Occipital lobe (tissue), 1 donor: ENCODE measurements at regions not wholly inside any gene's neighbourhood (a gene's known extent, or its start where the extent isn't known, plus 50 kb on each side); places are given as distances from the start of the nearest gene placed in this dataset.

Experiments used
- DNase-seq: peaks from one replicate; lab custom pipeline; 2025; lab: John Stamatoyannopoulos, UW

DNA sequence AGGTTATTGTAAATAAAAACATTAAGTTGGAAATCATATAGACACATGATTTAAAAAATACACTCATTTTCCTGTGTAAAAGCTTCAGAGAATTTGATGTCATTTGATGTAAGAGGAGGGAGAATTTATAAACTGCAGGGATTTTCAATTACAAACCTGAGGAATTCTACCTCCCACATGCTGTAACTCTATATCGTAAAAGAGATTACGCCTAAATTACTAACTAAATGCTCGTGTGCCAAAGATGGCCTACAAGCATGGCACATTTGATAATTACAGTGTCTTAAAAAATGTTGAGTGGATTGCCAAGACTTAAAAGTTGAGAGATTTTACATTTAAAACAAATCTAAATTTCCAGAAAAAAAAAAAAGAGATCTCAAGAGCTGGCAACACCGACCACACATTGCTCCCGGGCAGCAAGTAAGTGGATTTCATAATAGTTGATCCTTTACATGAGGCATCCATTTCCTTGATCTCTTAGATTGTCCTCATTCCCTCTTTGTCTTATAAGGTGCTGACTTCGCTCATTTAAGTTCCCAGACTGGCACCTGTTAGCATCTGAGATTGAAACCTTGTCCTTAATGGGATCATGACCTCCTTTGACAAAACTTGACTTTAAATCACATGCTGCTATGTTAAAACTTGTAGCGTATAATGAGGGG, 840.3 kb upstream of the ZEB2 start:
- DNase-seq, result no peak

DNA sequence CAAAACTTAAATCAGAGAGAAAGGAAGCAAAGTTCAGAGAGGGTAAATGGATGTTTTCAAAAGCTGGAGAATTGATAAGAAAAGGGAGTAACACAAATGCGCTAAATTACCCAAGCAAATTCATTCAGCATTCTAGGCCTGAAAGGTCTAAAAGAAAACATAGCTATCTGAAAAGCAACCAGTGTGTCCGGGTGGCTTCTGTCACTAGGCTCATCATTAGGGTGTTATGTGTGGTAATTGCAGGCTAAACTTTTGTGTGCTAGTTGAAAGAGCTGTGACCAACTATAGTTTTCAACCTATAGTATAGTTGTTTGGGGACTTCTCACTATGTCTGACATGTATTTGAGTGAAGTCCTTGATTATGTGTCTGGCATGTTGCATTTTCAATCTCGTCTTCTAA, 839.6 kb upstream of the ZEB2 start:
- DNase-seq, result no peak

DNA sequence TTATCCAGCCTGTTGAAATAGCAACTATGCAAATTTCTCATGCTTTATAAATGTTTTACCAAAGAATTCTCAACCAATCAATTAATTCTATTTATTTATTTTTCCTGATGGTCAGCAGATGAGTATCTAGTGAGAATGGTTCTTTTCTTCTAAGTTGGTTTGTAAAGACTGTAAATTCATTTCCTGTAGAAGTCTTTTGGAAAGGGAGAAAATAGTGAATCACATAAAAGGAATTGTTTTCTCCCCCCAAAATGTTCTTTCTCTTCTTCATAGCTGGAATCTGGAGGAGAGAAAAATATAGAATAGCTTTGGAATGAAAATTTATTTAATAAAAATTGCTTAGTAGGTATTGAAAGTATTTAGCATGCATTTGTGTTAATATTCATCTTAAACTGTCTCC, 836.1 kb upstream of the ZEB2 start:
- no peak for DNase-seq

DNA sequence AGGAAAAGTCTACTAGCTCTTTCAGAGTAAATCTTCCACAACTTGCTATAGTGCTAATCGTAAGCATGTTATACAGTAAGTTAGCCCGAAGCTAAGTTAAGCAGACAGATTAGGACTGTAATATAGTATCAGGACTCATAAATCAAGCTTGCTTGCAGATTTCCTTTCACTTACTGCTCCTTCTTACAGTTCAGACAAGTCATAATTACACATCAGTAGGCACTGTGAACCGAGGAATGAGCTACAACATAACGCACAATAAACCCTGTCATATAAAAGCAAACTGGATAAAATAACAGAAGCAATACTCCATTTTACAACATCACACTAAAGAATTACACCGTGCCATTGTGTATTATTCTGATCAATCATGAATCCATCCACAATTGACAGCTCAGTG, 832.6 kb upstream of the ZEB2 start:
- DNase-seq, result no peak

DNA sequence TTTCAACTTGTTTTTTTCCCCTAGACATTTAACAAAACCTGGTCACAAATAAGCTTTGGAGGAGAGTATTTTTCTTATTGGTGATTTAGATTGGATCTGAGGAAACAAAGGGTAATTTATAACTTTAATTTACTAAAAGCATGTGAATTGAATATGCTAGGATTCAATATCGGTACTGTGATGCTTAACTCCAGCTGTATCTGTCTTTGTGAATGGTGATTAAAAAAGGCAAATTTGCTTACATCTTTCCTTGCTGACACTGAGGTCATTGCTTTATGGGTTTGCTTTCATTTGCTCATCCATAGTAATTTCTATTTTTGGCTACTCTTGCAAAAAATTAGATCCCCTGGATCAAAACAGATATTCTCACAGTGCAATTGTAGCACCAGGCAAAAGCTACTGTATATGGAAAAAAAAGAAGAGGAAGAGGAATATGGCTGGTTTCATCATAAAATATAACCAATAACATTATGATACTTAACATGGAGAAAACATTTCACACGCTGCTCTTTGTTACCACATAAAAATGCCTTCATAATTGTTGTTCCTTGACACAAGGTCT, 832.0 kb upstream of the ZEB2 start:
- no peak for DNase-seq

DNA sequence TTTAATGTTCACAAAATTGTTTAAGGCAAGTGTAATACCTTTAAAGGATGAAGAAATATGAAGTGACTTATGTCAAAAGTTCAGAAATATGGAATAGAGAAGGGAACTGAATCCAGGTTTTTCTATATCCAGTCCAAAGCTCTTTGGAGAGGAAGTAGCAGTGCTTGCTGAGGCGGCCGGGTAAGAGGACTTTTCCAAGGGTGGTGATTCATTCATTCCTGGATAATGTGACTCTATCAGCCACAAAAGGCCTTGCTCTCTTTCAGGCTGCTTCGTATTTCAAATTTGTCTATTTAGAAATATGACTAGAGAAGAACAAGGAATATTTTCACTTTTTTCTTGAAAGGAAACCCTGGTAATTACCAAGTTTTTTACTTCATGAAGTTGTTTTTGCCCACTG, 830.1 kb upstream of the ZEB2 start:
- DNase-seq, result no peak

DNA sequence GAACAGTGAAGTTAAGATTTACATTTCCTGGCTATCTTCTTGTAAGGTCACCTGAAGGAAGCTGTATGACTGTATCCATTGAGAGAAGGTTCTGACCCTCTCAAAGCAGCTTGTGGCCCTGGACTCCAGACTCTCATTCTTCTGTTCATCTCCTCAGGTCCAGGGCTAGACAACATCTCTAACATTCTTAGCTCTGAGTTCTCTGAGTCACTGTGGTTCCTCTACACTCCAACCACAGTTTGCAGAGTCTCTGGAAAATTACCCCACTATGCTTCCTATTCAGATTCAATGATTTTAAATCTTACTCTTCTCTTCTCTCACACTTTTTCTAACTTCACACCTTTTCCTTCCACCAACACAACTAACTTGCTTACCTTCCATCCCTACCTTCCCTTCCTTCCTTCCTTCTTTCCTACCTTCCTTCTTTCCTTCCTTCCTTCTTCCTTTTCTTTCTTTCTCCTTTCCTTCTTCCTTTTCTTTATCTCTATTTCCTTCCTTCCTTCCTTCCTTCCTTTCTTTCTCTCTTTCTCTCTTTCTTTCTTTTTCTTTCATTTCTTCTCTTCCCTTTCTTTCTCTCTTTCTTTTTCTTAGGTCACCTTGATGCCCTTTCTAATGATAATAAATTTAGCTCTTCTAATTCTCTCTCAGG, 824.3 kb upstream of the ZEB2 start:
- DNase-seq, result no peak

DNA sequence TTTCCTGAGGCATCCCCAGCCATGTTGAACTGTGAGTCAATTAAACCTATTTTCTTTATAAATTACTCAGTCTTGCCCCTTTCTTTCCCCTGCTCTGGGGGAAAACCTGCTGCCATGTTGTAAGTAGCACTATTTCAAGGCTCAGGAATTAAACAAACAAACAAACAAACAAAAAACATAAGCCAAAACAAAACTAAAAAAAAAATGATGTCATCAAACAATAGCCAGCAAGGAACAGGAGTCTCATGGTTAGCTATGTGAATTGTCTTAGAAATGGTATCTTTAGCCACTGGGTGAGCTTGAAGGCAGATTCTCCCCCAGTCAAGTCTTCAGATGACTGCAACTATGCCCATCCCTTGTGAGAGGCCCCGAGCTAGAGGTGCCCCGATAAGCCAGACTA, 823.4 kb upstream of the ZEB2 start:
- no peak for DNase-seq

DNA sequence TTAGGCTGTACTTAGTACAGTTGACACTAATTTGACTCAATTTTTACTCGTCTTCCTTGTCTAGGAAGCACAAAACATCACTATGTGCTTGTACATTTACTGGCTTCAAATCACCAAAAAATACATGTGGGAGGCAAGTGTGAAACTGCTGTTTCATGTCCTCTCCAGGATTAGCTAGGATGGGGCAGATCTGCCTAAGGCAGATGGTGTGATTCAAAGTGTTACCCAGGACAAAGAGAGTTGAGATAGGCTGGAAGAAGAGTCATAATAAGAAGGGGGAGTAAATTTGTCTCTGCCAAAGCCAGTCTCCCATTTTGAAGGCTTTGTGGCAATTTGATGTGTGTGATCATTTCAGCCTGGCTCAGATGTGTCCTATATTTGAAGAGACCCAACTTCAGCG, 821.6 kb upstream of the ZEB2 start:
- DNase-seq, result peak; percentile 10

DNA sequence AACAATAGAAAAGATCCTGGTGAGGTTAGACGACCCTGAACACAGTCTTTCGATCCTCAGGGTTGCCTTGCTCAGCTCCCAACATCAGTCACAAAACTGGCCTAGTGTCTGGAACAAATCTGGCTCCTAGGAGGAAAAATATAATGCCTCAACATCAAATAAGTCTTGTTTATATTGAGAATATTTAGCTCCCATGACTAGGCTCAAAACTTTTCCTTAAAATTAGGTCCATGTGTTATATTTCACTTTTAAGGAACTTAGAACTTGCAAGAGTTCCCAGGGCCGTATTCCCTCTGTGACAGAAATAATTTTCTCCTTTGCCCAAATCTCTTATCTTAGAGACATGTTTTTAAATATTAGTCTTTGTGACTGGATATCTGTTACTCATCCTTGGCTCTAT, 819.7 kb upstream of the ZEB2 start:
- DNase-seq, result no peak

DNA sequence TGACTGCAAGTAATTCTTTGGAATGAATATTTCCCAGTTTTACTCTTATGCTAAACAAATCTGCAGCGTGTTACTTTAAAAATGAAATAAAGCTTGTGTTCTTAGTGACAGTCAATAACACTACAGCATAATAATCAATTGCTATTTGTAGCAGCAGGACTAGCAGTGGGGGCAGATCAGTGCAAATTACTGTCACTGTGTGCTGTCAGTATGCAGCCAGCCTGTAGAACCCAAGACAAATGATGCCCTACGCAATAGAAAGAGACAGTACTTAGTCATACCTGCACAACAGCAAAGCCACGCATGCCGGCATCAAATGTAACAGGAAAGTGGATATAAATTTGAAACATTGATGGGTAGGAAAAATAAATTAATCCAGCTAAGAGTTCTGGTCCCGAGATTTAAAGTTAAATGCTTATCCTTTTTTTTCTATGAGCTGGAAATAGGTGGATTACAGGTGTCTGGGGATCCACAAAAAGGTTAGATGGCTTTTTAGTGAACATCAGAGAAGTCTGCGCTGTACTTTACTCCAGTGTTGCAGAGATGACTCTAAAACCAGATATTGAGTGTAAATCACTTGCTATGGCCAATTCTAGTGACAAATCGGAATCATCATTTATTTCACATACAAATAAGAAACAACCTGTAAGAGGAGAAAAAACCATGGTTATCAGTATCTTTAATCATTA, 812.4 kb upstream of the ZEB2 start:
- DNase-seq, result no peak

DNA sequence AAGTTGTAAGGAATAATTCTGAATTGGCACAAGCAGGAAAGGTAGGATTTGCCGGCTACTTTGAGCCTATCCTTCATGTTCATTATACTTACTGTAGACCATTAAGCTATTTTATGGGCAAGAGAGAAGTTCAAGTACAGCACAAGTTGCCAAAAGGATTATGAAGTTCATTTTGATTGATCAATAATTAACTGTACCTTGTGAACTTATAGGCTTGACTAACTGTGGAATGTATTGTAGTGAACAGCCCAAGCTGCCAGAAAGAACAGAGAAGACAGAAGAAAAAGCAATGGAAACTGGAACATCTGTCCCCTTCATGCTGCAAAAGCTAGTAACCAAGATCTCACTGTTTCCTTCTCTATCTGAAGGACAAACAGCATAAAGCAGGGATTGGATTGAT, 810.1 kb upstream of the ZEB2 start:
- no peak for DNase-seq

DNA sequence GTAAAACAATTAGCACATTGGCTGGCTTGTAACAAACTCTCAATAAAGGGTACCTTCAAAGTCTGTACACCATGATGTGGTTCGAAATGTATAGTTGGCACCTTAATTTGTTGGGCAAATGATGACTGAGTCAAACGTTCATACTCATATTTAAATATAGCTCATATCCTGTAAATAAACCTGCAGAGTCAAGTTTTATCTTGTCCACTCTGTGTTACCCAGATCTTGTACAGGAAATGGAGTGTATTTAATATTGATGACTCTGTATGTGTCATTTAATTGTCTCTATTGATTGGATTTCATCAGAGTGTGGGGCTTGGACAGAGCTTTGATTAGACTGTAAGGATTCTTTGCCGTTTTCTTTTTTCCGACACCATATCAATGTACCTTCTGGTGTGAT, 805.6 kb upstream of the ZEB2 start:
- DNase-seq, result no peak

DNA sequence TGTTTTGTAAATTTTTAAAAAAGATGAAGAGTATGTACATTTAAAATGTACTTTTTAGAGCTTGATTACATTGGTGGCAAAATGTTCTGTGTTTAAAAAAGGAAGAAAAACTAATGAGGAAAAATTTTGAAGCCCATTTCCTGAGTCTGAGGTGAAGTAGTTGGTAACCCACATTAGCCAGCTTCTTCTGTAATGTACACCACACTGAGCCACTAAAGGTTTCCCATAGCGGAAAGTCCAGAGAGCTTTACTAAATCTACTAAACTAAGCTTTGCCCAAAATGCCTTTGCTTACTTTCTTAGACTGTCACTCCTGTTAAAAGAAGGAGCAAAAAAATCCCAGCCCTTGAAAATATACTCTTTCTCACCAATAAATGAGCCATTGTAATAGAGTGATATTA, 804.8 kb upstream of the ZEB2 start:
- no peak for DNase-seq

DNA sequence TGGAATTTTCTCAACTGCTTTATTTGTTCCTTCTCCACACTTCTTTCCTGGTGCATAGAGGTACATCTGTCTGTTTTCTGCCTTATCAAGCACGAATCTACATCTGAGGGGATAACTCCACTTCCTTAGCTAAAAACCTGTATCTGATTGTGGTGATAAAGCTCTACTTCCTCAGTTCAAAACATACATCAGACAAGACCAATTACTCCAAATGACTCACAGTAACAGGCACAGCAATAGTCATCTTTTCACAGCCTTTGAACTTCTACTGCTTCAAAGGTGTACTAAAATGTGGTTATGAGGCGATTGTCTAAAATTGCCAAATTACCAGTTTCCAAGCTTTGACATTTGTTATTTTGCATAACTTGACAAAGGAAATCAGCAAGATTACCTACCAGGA, 803.6 kb upstream of the ZEB2 start:
- DNase-seq, result no peak

DNA sequence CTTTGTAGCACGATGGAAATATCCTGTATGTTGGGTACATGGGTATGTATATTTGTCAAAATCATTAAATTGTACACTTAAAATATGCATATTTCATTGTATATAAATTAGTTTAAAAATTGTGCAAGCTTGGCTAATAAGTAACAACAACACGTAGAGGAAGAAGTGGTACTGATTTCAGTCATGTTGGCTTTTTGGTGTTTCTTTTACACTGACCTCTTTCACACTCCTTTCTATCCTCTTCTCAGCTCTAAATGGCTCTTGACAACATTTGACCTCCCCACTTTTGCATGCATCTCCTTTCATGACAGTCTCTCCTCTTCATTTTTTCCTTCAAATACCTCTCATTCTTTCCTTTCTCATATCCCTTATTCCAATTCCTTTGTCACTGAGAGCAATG, 801.4 kb upstream of the ZEB2 start:
- no peak for DNase-seq

DNA sequence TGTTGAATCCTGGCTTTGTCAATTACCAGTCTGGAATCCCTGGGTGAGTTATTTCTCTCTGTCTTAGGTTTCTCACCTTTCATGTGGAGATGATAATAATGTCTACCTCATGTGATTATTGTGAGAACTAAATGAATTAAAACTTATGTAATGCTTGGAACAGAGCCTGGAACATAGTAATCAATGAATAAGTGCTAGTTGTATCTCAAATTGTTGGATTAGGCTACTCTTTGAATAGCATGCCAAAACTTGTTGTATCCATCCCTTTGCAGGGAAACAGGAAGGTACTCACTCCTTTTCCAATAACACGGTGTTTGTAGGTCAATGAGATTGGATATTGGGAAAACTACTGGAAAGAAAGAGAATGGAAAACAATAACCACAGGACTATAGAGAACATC, 796.6 kb upstream of the ZEB2 start:
- DNase-seq, result no peak

DNA sequence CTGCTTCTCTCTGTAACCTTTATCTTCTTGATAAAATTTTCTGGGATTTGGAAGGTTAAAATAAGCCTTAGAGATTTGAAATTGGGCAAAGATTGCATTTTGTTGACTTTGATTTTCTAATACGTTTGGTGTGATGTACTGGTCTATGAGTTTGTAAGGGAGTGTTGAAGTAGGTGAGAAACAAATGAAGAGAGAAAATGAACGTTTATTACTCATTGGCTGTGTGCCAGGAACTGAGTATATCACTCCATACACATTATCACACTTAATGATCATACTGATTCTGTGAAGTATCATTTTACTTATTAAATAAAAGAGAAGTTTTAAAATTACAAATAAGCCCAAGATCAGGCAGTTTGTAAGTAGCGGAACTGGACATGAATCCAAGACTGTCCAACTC, 795.1 kb upstream of the ZEB2 start:
- DNase-seq, result no peak

DNA sequence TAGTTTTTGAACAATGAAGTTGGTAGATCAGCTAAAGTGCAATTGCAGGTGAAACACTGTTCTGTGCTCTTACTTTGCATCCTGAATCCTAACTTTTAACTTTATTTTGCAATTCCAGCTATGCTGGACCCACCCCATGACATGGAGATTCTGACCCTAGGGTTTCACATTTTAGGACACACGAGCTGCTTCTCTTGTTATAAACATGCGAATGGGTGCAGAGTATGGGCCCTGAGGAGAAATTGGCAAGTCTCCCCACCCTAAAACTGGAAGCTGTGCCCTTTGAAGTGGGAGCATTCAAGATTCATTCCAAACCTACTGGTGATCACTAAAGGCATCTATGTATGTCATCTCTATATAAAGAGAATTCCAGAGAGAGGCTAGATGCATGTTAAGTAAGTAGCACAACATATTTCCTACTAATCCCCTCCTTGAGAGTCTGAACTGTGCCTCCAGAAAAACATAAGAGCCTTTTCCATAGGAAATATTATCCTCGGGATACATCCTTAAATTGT, 794.3 kb upstream of the ZEB2 start:
- DNase-seq, result no peak

DNA sequence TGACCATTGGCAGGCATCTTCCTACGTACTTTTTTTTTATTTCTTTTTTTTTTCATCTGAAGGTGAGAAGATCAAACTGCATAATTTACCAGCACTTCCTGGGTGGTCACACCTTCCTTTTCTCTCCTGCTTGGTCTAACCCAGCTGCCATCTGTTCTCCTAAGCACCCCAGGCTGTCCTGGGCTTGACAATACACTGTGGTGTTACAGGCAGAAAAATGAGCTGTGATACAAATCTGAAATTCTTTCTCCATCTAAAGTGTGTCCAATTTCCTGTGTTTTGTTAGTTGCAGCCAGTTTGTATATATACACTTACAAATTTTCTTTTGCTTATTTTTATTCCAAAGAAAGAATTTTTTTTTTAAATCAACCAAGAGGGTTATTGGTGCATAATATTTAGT, 786.0 kb upstream of the ZEB2 start:
- no peak for DNase-seq

DNA sequence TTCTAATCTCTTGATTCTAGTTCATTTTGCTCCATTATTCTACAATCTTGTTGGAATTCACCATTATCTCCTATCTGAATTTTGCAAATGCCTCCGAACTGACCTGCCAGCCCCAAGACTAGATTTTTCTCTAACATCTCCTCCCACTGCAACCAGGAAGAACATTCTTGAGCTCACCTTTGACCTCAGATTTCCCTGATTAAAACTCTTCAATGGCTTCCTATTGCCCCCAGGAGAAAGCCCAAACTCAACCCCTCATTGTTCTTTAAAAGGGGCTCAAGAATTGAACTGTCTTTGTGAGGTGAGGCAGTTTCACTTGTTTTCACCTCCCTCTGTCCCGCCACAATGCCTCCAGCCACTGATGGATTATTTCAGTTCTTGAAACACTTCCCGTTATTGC, 784.6 kb upstream of the ZEB2 start:
- no peak for DNase-seq

DNA sequence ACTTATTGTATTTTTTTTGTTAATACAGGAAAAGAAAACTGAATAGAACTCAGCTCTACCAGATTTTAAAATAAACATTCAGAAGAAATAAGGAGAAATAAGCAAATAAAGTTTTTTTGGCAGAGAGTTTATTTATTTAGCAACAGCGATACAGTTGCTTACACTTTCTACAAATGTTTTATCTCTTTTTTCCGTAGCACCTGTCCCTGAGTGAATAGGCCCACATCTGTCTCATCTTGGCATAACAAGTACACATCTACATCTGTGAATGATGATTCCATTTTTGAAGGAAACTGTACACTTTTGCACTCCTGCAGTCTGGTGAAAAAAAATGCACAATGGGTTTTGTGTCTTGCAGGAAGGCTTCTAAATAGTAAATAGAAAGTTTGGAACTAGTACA, 783.6 kb upstream of the ZEB2 start:
- no peak for DNase-seq

DNA sequence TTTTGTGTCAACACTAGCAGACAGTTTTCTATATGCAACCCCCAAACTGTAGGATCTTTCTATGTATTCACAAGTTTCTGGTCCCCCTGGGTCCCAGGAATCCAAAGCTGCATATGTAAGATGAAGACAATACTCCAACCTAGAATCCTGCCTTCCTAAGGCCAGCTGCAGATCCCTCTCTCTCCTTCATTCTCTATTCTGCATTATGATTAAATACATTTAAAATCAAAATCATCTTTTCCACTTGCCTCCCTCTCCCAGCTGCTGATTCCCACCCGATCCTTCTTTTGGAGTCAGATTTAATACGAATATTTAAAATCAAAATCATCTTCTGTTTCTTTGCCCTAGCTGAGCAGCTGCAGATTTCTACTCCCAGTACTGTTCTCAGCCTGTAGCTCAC, 783.0 kb upstream of the ZEB2 start:
- no peak for DNase-seq
